ENCODE measurements at regions not wholly inside any gene's neighbourhood (a gene's known extent, or its start where the extent isn't known, plus 50 kb on each side); places are given as distances from the start of the nearest gene placed in this dataset.

- POLR2A ChIA-PET (ENCODE audit: unreplicated experiment), result no interaction called here
- BruUV-seq (replicated peaks), result no TSS peak
- H3K9me1 ChIP-seq (ENCODE audit: insufficient read depth, low read length), result no peaks in the 10 kb centered on the region
Observed at GRCh38 chr5:110345623-110346022, 380.8 kb downstream of the TMEM232 start.

More at GRCh38 chr5:110345623-110346022, 380.8 kb downstream of the TMEM232 start:
- no peak overlapping the region for H2BK120ac ChIP-seq (ENCODE audit: low read depth, low read length)
- ATAC-seq (ENCODE audit: low read depth) (no peak), DNase-seq (no peak)
- intact Hi-C loops (cut with micrococcal nuclease) (no loop called here), in situ Hi-C loops (cut with MboI; ENCODE audit: low sequenced_read_pairs) (no loop called here), dilution Hi-C loops (cut with HindIII; ENCODE audit: low sequenced_read_pairs, unreplicated experiment) (no loop called here)
- H2BK20ac ChIP-seq (ENCODE audit: low read depth, low read length), result no peak overlapping the region
- no peaks in the 10 kb centered on the region for H3K36me3 ChIP-seq (ENCODE audit: control insufficient read depth, insufficient read depth, low read length)
- H4K91ac ChIP-seq (ENCODE audit: insufficient read depth, low read depth, low read length), result no peak overlapping the region
- no peak overlapping the region for H2AK9ac ChIP-seq (replicated peaks; ENCODE audit: low read depth, low read length, poor library complexity)
- no peak overlapping the region for H3K4me3 ChIP-seq (ENCODE audit: insufficient read depth, low read depth, low read length)
- no peak overlapping the region for H3K27ac ChIP-seq (ENCODE audit: insufficient read depth, low read length)
- H3K4me1 ChIP-seq (ENCODE audit: control insufficient read depth, insufficient read depth, low read length), result no peaks in the 10 kb centered on the region
- H3K4ac ChIP-seq (ENCODE audit: low read depth, low read length), result no peak overlapping the region
- CTCF ChIA-PET, result no interaction called here
- H3K18ac ChIP-seq (ENCODE audit: low read depth, low read length), result no peak overlapping the region
- no peak overlapping the region for H4K5ac ChIP-seq (ENCODE audit: low read depth, low read length)
- no peak overlapping the region for H3K4me2 ChIP-seq (ENCODE audit: low read depth, low read length)
- no peak overlapping the region for H2AFZ ChIP-seq (replicated peaks; ENCODE audit: low read length, poor library complexity)
- no peak overlapping the region for H2BK5ac ChIP-seq (ENCODE audit: low read depth, low read length, poor library complexity, severe bottlenecking)
- no peak overlapping the region for H2AK5ac ChIP-seq (ENCODE audit: low read depth, low read length)
- no peak overlapping the region for H3K14ac ChIP-seq (replicated peaks; ENCODE audit: low read depth, low read length)
- H2BK15ac ChIP-seq (ENCODE audit: low read depth, low read length), result no peak overlapping the region
- H3K79me1 ChIP-seq (ENCODE audit: low read depth in 1 of 2, low read length in 2 of 2), result no peaks in the 10 kb centered on the region
- H3K9me3 ChIP-seq (ENCODE audit: control insufficient read depth, insufficient read depth, low read length), result no peaks in the 10 kb centered on the region
- no peak overlapping the region for H3K56ac ChIP-seq (ENCODE audit: extremely low read depth, insufficient read depth, low read length)
- no peak overlapping the region for H3K9ac ChIP-seq (ENCODE audit: low read depth, low read length)
- no peak overlapping the region for H3K23ac ChIP-seq (ENCODE audit: low read depth, low read length)
- no peaks in the 10 kb centered on the region for H4K20me1 ChIP-seq (ENCODE audit: insufficient read depth, low read length)
- no peaks in the 10 kb centered on the region for H3K27me3 ChIP-seq (ENCODE audit: control insufficient read depth, insufficient read depth, low read length)
- H4K8ac ChIP-seq (ENCODE audit: low read depth in 2 of 2, low read length in 2 of 2), result no peak overlapping the region
- TF ChIP-seq CTCF (conservative IDR thresholded peaks at IDR 0.05; ENCODE audit: low read depth, low read length) (no peak), FOS (IDR thresholded peaks at IDR 0.05; ENCODE audit: low read depth, low read length) (no peak), RFX5 (IDR thresholded peaks at IDR 0.05; ENCODE audit: low read depth, low read length) (no peak), CHD1 (IDR thresholded peaks at IDR 0.05; ENCODE audit: low read depth, low read length) (no peak), RAD21 (IDR thresholded peaks at IDR 0.05; ENCODE audit: low read length) (no peak), MAZ (IDR thresholded peaks at IDR 0.05; ENCODE audit: borderline replicate concordance, low read depth, low read length) (no peak), ELK1 (IDR thresholded peaks at IDR 0.05; ENCODE audit: borderline replicate concordance, low read depth, low read length) (no peak), MXI1 (IDR thresholded peaks at IDR 0.05; ENCODE audit: borderline replicate concordance, low read depth, low read length) (no peak), BHLHE40 (IDR thresholded peaks at IDR 0.05; ENCODE audit: low read depth, low read length) (no peak)
- TF ChIP-seq, protein P1, sequence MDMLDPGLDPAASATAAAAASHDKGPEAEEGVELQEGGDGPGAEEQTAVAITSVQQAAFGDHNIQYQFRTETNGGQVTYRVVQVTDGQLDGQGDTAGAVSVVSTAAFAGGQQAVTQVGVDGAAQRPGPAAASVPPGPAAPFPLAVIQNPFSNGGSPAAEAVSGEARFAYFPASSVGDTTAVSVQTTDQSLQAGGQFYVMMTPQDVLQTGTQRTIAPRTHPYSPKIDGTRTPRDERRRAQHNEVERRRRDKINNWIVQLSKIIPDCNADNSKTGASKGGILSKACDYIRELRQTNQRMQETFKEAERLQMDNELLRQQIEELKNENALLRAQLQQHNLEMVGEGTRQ (IDR thresholded peaks at IDR 0.05; ENCODE audit: low read depth, low read length), result no peak

Data from IMR-90 (cell line).